ENCODE measurements at regions not wholly inside any gene's neighbourhood (a gene's known extent, or its start where the extent isn't known, plus 50 kb on each side); places are given as distances from the start of the nearest gene placed in this dataset.

DNA sequence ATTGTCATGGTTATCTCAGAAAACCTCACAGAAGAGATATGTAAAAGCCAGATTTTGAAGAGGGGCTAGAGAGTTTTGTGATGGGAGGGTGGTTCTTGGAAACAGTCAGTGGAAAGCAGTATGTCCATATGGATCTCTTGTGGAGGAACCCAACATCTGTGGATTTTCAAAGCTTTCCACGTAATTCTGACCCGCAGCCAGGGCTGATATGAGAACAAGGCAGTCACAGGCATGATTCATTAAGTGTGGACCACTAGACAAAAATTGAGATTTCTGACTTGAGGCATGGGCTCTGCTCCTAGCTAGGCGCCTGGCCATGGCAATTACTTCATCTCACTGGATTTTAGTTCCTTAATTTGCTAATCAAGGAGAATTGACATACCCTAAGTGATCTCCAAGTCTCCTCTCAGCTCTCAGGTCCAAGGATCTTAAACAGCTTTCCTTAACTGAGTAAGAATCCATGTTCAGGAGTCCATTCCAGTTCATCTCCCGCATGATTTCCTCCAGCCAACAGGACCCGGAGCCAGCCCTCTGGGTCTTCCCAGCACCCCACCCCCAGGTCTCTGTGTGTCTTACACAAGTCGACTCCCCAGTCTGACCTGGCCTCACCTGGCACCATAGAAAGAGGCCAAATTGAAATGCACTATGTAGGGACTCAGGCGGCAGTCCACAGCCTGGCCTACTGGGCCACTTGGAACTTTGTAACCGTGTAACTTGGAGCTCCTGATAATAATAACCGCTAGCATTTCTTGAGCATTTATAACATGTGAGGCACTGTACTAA lies 176.3 kb upstream of the PARP11 start:
- TF ChIP-seq EZH2 (IDR thresholded peaks at IDR 0.05; ENCODE audit: insufficient read depth, poor library complexity, severe bottlenecking) (no peak), EZH2phosphoT487 (IDR thresholded peaks at IDR 0.05; ENCODE audit: insufficient read depth, low read depth) (no peak)
